ENCODE measurements at regions not wholly inside any gene's neighbourhood (a gene's known extent, or its start where the extent isn't known, plus 50 kb on each side); places are given as distances from the start of the nearest gene placed in this dataset.

DNA sequence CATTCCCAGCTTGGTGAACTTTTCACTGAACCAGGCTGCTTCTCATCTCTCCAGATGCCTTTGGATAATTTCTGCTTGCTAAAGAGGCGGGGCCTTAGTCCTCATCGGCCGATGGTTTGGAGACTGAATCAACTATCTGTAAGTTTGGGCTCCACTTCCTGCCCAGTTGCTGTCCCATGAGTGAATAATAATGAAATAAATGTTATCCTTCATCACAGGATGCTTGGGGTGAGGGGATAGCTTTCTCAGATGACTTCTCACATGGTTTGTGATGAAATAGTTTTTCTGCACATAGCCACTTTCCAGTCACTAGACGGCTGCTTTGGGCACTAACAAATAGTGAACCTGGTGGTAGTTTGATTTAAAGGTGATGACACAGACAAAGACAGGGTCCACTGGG lies 376.6 kb upstream of the TRIB2 start:
- H3K4me1 ChIP-seq: no peaks in the 10 kb centered on the region
- no peaks in the 10 kb centered on the region for H3K36me3 ChIP-seq
- no peak overlapping the region for H3K27ac ChIP-seq
- WGBS (ENCODE audit: insufficient coverage, low coverage, low lambda C conversion rate, missing lambda C conversion rate): 57% methylated on average over 4 of the region's 4 CpGs
- H3K9me3 ChIP-seq: no peaks in the 10 kb centered on the region
- no peak for DNase-seq
- no peak for ATAC-seq
- no peaks in the 10 kb centered on the region for H3K27me3 ChIP-seq
- H3K4me3 ChIP-seq: no peak overlapping the region
- intact Hi-C loops (cut with DNase I): no loop called here
- no peak for TF ChIP-seq POLR2A (IDR thresholded peaks at IDR 0.05)
- TF ChIP-seq, protein P1, sequence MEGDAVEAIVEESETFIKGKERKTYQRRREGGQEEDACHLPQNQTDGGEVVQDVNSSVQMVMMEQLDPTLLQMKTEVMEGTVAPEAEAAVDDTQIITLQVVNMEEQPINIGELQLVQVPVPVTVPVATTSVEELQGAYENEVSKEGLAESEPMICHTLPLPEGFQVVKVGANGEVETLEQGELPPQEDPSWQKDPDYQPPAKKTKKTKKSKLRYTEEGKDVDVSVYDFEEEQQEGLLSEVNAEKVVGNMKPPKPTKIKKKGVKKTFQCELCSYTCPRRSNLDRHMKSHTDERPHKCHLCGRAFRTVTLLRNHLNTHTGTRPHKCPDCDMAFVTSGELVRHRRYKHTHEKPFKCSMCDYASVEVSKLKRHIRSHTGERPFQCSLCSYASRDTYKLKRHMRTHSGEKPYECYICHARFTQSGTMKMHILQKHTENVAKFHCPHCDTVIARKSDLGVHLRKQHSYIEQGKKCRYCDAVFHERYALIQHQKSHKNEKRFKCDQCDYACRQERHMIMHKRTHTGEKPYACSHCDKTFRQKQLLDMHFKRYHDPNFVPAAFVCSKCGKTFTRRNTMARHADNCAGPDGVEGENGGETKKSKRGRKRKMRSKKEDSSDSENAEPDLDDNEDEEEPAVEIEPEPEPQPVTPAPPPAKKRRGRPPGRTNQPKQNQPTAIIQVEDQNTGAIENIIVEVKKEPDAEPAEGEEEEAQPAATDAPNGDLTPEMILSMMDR (IDR thresholded peaks at IDR 0.05): no peak

DNA sequence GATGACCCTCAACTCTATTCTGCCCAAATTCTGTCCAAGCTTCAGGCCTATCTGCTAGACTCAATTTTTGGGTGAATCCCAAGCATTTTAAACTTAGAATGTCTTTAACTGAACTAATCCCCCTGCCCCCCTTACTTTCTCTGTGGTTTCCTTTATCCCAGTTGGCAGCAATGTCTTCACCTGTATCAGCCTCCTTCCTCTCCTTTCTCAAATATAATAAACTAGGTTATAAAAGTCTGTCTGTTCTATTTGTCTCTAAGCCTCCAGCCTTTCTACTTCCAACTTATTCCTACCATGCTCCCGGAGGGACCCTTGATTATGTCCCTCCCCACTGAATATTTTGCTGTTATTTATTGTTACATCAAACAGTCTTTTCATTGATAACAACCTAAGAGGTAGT lies 375.5 kb upstream of the TRIB2 start:
- Histone ChIP-seq H3K27ac (no peak overlapping the region), H3K36me3 (no peaks in the 10 kb centered on the region), H3K9me3 (no peaks in the 10 kb centered on the region), H3K27me3 (no peaks in the 10 kb centered on the region), H3K4me1 (no peaks in the 10 kb centered on the region), H3K4me3 (no peak overlapping the region)
- TF ChIP-seq POLR2A (IDR thresholded peaks at IDR 0.05): no peak
- TF ChIP-seq, protein P1 (IDR thresholded peaks at IDR 0.05): no peak
- ATAC-seq (no peak), DNase-seq (no peak)
- intact Hi-C loops (cut with DNase I): no loop called here
- 70% methylated on average over 1 of the region's 1 CpG for WGBS (ENCODE audit: insufficient coverage, low coverage, low lambda C conversion rate, missing lambda C conversion rate)

DNA sequence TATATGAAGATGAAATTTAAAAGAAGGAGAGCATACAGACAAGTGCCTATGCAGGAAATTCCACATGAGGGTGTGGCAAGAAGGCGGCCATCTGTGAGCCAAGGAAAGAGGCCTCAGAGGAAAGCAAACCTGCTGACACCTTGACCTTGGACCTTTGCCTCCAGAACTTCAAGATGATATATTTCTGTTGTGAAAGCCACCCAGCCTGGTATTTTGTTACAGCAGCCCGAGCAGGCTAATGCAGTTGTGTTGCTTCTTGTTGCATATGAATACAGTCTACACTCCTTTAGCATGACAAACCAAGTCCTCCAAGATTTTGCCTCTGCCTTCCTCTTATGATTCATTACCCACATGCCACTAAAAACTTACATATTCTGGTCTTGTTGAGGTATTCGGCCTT lies 374.8 kb upstream of the TRIB2 start:
- Histone ChIP-seq H3K9me3 (no peaks in the 10 kb centered on the region), H3K36me3 (no peaks in the 10 kb centered on the region), H3K4me1 (no peaks in the 10 kb centered on the region), H3K27me3 (no peaks in the 10 kb centered on the region), H3K4me3 (no peak overlapping the region), H3K27ac (no peak overlapping the region)
- intact Hi-C loops (cut with DNase I): no loop called here
- WGBS (ENCODE audit: insufficient coverage, low coverage, low lambda C conversion rate, missing lambda C conversion rate): 75% methylated on average over 2 of the region's 3 CpGs
- DNase-seq: no peak
- TF ChIP-seq POLR2A (IDR thresholded peaks at IDR 0.05): no peak
- ATAC-seq: no peak

DNA sequence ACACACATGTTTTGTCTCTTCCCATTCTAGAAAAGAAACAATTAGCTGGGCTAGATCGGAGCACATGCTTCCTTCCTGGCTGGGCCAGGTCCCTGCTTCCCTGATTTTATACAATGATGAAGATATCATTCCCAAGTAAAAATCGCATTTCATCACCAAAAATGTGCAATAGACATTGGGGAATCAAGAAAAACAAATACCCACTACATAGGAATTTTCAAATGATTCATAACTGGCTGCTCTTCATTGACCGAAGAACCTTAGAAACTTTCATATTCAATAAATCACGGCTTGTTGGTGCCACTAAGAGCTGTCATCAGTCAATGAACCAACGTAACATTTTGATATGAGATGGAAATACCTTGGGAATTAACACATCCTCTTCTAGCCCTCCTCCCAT lies 373.6 kb upstream of the TRIB2 start:
- Histone ChIP-seq H3K36me3 (no peaks in the 10 kb centered on the region), H3K27ac (no peak overlapping the region), H3K4me3 (no peak overlapping the region), H3K27me3 (no peaks in the 10 kb centered on the region), H3K9me3 (no peaks in the 10 kb centered on the region), H3K4me1 (no peaks in the 10 kb centered on the region)
- TF ChIP-seq POLR2A (IDR thresholded peaks at IDR 0.05): no peak
- TF ChIP-seq, protein P1 (IDR thresholded peaks at IDR 0.05): no peak
- 70% methylated on average over 5 of the region's 5 CpGs for WGBS (ENCODE audit: insufficient coverage, low coverage, low lambda C conversion rate, missing lambda C conversion rate)
- DNase-seq (no peak), ATAC-seq (no peak)
- intact Hi-C loops (cut with DNase I): no loop called here

DNA sequence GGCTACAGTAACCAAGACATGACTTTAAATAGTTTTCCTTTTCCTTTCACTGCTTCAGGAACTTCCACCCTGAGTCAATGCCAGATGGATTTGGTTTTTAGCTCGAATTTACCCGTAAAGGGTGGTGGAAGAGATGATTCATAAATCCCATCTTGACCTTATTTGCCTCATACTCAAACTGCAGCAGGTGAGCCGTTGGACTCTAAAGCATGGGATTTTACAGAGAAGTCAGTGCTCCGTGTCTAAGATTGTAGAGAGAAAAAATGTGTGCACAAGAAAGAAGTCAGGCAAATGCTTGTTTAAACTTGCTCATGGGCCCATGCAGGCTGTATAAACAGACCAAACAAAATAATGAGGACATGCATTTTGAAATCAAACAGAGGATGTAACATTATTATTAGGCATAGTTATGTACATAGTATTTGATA lies 369.7 kb upstream of the TRIB2 start:
- ATAC-seq: no peak
- no peaks in the 10 kb centered on the region for H3K36me3 ChIP-seq
- DNase-seq: no peak
- no peak overlapping the region for H3K27ac ChIP-seq
- intact Hi-C loops (cut with DNase I): no loop called here
- H3K27me3 ChIP-seq: no peaks in the 10 kb centered on the region
- H3K4me1 ChIP-seq: no peaks in the 10 kb centered on the region
- TF ChIP-seq, protein P1 (IDR thresholded peaks at IDR 0.05): no peak
- TF ChIP-seq POLR2A (IDR thresholded peaks at IDR 0.05): no peak
- no peaks in the 10 kb centered on the region for H3K9me3 ChIP-seq
- no peak overlapping the region for H3K4me3 ChIP-seq
- 62% methylated on average over 4 of the region's 4 CpGs for WGBS (ENCODE audit: insufficient coverage, low coverage, low lambda C conversion rate, missing lambda C conversion rate)

Data from right lobe of liver (tissue), 6 donors.